HepG2 (cell line): ENCODE measurements at regions not wholly inside any gene's neighbourhood (a gene's known extent, or its start where the extent isn't known, plus 50 kb on each side); places are given as distances from the start of the nearest gene placed in this dataset.

Experiments
- NCOA5 ChIP-seq: sonication (generic); formaldehyde crosslinking; IDR thresholded peaks from 2 replicates; pipeline ENCODE4 v1.4.0; 2020; ENCODE audit warnings: missing genetic modification reagents
- SUZ12 ChIP-seq: fragments of 150-350 bp; IDR thresholded peaks from 2 replicates; pipeline ENCODE4 v1.6.1; 2014; ENCODE audit warnings: low read depth, low read length
- ZKSCAN1 ChIP-seq: fragments of 150-350 bp; IDR thresholded peaks from 2 replicates; pipeline ENCODE4 v1.6.1; 2014; ENCODE audit warnings: low read length
- ZNF282 ChIP-seq: fragments of 450-650 bp; IDR thresholded peaks from 2 replicates; pipeline ENCODE4 v1.6.1; 2018; ENCODE audit not compliant: partially characterized antibody

- TF ChIP-seq ZNF282 (no peak), NCOA5 (CRISPR knock-in tag) (no peak), SUZ12 (no peak), ZKSCAN1 (no peak)
These were observed 941.0 kb upstream of the ADGRB3 start for GRCh38 chr6:67694127-67694526.
